ENCODE measurements at regions not wholly inside any gene's neighbourhood (a gene's known extent, or its start where the extent isn't known, plus 50 kb on each side); places are given as distances from the start of the nearest gene placed in this dataset.

DNA sequence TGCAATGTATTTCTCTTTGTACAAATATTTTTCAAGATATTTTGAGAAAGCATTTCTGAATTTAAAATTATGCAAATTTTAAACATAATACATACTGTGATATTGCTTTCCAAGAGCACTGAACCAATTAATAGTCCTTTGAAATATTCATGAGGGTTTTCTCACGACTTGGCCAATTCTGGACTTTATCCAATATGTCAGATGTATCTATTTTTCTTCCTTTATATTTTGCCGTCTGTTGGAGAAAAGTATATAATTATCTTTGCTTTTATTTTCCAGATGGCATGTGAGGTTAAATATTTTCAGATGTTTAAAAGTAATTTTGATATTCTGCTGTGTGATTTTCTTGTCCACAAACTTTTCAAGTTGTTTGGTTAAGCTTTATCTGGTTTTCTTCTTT lies 378.9 kb downstream of the SLCO4C1 start:
- DNase-seq: no peak
- Histone ChIP-seq H3K9me3 (ENCODE audit: low read length) (no peaks in the 10 kb centered on the region), H3K9me2 (replicated peaks; ENCODE audit: low read length) (no peaks in the 10 kb centered on the region), H3K9ac (ENCODE audit: low read length) (no peak overlapping the region), H3K27me3 (ENCODE audit: low read length) (peaks cover 3% of the 10 kb centered on the region; the same call in 1 of the 2 replicates), H3K4me1 (ENCODE audit: insufficient read depth, low read length) (peaks cover 4% of the 10 kb centered on the region; the same call in 1 of the 2 replicates), H3K36me3 (ENCODE audit: low read depth, low read length) (no peaks in the 10 kb centered on the region), H2AFZ (ENCODE audit: low read length) (no peak overlapping the region), H3K4me3 (ENCODE audit: low read length) (no peak overlapping the region), H3K27ac (ENCODE audit: low read length) (no peak overlapping the region), H3F3A (ENCODE audit: low read length, unreplicated experiment) (no peaks in the 10 kb centered on the region), H3K79me2 (ENCODE audit: low read length) (no peaks in the 10 kb centered on the region), H3K4me2 (ENCODE audit: low read length) (no peak overlapping the region), H4K20me1 (ENCODE audit: low read length) (no peaks in the 10 kb centered on the region)
- ChIA-PET CTCF (no interaction called here), POLR2A (ENCODE audit: unreplicated experiment) (no interaction called here)
- TF ChIP-seq, protein P1, sequence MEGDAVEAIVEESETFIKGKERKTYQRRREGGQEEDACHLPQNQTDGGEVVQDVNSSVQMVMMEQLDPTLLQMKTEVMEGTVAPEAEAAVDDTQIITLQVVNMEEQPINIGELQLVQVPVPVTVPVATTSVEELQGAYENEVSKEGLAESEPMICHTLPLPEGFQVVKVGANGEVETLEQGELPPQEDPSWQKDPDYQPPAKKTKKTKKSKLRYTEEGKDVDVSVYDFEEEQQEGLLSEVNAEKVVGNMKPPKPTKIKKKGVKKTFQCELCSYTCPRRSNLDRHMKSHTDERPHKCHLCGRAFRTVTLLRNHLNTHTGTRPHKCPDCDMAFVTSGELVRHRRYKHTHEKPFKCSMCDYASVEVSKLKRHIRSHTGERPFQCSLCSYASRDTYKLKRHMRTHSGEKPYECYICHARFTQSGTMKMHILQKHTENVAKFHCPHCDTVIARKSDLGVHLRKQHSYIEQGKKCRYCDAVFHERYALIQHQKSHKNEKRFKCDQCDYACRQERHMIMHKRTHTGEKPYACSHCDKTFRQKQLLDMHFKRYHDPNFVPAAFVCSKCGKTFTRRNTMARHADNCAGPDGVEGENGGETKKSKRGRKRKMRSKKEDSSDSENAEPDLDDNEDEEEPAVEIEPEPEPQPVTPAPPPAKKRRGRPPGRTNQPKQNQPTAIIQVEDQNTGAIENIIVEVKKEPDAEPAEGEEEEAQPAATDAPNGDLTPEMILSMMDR (conservative IDR thresholded peaks at IDR 0.05; ENCODE audit: low read depth, low read length): no peak
- TF ChIP-seq EZH2phosphoT487 (IDR thresholded peaks at IDR 0.05; ENCODE audit: borderline replicate concordance, low read length) (no peak), EZH2 (IDR thresholded peaks at IDR 0.05; ENCODE audit: low read length, unreplicated experiment) (no peak)
- intact Hi-C loops (cut with micrococcal nuclease): no loop called here
- BruUV-seq (replicated peaks): no TSS peak
- no peak for ATAC-seq

DNA sequence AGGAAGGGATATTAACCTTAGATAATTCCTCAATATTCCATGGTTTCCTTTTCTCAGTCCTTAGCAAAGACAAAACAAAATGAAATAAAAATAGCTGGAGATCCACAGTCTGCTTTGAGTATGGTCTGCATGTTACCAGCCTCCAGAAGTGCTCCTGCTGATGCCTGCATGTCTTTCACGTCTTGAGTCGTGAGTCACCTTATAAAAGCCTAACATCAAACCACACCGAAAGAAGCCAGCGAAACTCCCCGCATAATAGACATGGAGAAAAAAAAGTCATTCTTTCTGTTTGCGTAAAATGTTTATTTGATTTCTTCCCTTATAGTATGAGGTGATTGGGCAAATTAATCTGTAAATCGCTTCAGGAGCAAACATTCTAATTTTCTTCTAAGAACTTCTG lies 380.5 kb downstream of the SLCO4C1 start:
- POLR2A ChIA-PET (ENCODE audit: unreplicated experiment): no interaction called here
- Histone ChIP-seq H3K79me2 (ENCODE audit: low read length) (no peaks in the 10 kb centered on the region), H3K9ac (ENCODE audit: low read length) (no peak overlapping the region), H3K27ac (ENCODE audit: low read length) (no peak overlapping the region), H4K20me1 (ENCODE audit: low read length) (no peaks in the 10 kb centered on the region), H3K9me2 (replicated peaks; ENCODE audit: low read length) (no peaks in the 10 kb centered on the region), H3K4me2 (ENCODE audit: low read length) (peak overlapping the region; percentile 69), H3K9me3 (ENCODE audit: low read length) (no peaks in the 10 kb centered on the region), H3F3A (ENCODE audit: low read length, unreplicated experiment) (no peaks in the 10 kb centered on the region), H3K36me3 (ENCODE audit: low read depth, low read length) (no peaks in the 10 kb centered on the region), H3K4me3 (ENCODE audit: low read length) (peak overlapping the region; percentile 39), H3K4me1 (ENCODE audit: insufficient read depth, low read length) (peaks cover 4% of the 10 kb centered on the region; the same call in 1 of the 2 replicates), H2AFZ (ENCODE audit: low read length) (no peak overlapping the region), H3K27me3 (ENCODE audit: low read length) (peaks cover 3% of the 10 kb centered on the region; the same call in 1 of the 2 replicates)
- intact Hi-C loops (cut with micrococcal nuclease): no loop called here
- CTCF ChIA-PET: no interaction called here
- BruUV-seq (replicated peaks): no TSS peak
- TF ChIP-seq EZH2 (IDR thresholded peaks at IDR 0.05; ENCODE audit: low read length, unreplicated experiment): no peak
- TF ChIP-seq, protein P1 (conservative IDR thresholded peaks at IDR 0.05; ENCODE audit: low read depth, low read length): no peak
- peak; percentile 88 for ATAC-seq
- peak; percentile 75 for DNase-seq

DNA sequence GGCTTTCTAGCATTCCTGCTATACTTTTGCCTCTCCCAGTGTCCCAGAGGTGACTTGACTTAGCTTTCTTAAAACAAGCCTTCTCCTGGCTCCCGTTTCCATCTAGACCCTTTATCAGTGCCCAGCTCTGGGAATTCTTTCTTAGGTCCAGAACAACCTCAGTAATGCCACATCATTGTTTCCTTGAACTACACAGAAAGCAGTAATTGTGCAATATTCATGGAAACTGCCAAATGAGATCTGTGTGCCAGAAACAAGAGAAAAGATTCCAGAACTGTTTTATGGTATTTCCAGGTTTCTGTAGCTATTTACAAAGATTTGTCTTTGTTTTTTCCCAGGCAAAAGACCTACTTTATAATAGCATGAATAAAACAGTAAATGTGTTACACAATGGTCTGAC lies 391.3 kb downstream of the SLCO4C1 start:
- TF ChIP-seq EZH2phosphoT487 (IDR thresholded peaks at IDR 0.05; ENCODE audit: borderline replicate concordance, low read length): no peak
- TF ChIP-seq, protein P1 (conservative IDR thresholded peaks at IDR 0.05; ENCODE audit: low read depth, low read length): no peak
- no peak for TF ChIP-seq EZH2 (IDR thresholded peaks at IDR 0.05; ENCODE audit: low read length, unreplicated experiment)
- H3K27me3 ChIP-seq (ENCODE audit: low read length): peaks cover 24% of the 10 kb centered on the region
- CTCF ChIA-PET: no interaction called here
- H2AFZ ChIP-seq (ENCODE audit: low read length): no peak overlapping the region
- H3K79me2 ChIP-seq (ENCODE audit: low read length): no peaks in the 10 kb centered on the region
- no peaks in the 10 kb centered on the region for H3K4me1 ChIP-seq (ENCODE audit: insufficient read depth, low read length)
- H3F3A ChIP-seq (ENCODE audit: low read length, unreplicated experiment): no peaks in the 10 kb centered on the region
- BruUV-seq (replicated peaks): no TSS peak
- H3K27ac ChIP-seq (ENCODE audit: low read length): no peak overlapping the region
- no peak for ATAC-seq
- H3K9ac ChIP-seq (ENCODE audit: low read length): no peak overlapping the region
- H3K9me2 ChIP-seq (replicated peaks; ENCODE audit: low read length): no peaks in the 10 kb centered on the region
- intact Hi-C loops (cut with micrococcal nuclease): loop anchor here (5.0 kb wide), 1 partner anchor 132 kb away; no protein-coding TSS in a partner anchor
- no peak overlapping the region for H3K4me2 ChIP-seq (ENCODE audit: low read length)
- no peaks in the 10 kb centered on the region for H4K20me1 ChIP-seq (ENCODE audit: low read length)
- H3K36me3 ChIP-seq (ENCODE audit: low read depth, low read length): no peaks in the 10 kb centered on the region
- no peak for DNase-seq
- POLR2A ChIA-PET (ENCODE audit: unreplicated experiment): no interaction called here
- H3K9me3 ChIP-seq (ENCODE audit: low read length): no peaks in the 10 kb centered on the region
- H3K4me3 ChIP-seq (ENCODE audit: low read length): no peak overlapping the region

Measured in PC-3 (cell line).